ENCODE measurements at regions not wholly inside any gene's neighbourhood (a gene's known extent, or its start where the extent isn't known, plus 50 kb on each side); places are given as distances from the start of the nearest gene placed in this dataset.

- H3K4me3 ChIP-seq (ENCODE audit: extremely low read depth in 1 of 4, insufficient read depth in 2 of 4, low read depth in 3 of 4, low read length in 4 of 4) = no peak overlapping the region
- no peak for TF ChIP-seq JUND (IDR thresholded peaks at IDR 0.05; ENCODE audit: low read length)
- TF ChIP-seq ATF2 (IDR thresholded peaks at IDR 0.05; ENCODE audit: low read length) = no peak
- TF ChIP-seq HDAC2 (IDR thresholded peaks at IDR 0.05; ENCODE audit: borderline replicate concordance in 1 of 2, low read depth in 2 of 2, low read length in 2 of 2) = no peak
- no peak for TF ChIP-seq RBBP5 (IDR thresholded peaks at IDR 0.05; ENCODE audit: borderline replicate concordance, low read depth, low read length)
- no peak for TF ChIP-seq SP2 (IDR thresholded peaks at IDR 0.05; ENCODE audit: low read length)
- TF ChIP-seq POLR2AphosphoS5 (IDR thresholded peaks at IDR 0.05; ENCODE audit: low read depth, low read length) = no peak
- no peak for TF ChIP-seq SP1 (IDR thresholded peaks at IDR 0.05; ENCODE audit: low read depth, low read length)
- no peak for TF ChIP-seq ZNF274 (IDR thresholded peaks at IDR 0.05; ENCODE audit: borderline replicate concordance, extremely low read depth, low read length)
- TF ChIP-seq SIN3A (conservative IDR thresholded peaks at IDR 0.05 in 1 of 2, IDR thresholded peaks at IDR 0.05 in 1 of 2; ENCODE audit: low read depth in 1 of 2, low read length in 2 of 2) = no peak
- no peak for TF ChIP-seq MAX (IDR thresholded peaks at IDR 0.05)
- no peak for TF ChIP-seq RAD21 (IDR thresholded peaks at IDR 0.05 in 1 of 2, conservative IDR thresholded peaks at IDR 0.05 in 1 of 2; ENCODE audit: low read depth in 2 of 2, low read length in 2 of 2)
- no peak for TF ChIP-seq TEAD4 (IDR thresholded peaks at IDR 0.05; ENCODE audit: low read depth, low read length)
These were observed 329.2 kb upstream of the FIGN start for GRCh38 chr2:164065038-164065437.

More at GRCh38 chr2:164065038-164065437, 329.2 kb upstream of the FIGN start:
- WGBS, 2 experiments (ENCODE audit: extremely low coverage in 1 of 2, insufficient coverage in 1 of 2, insufficient read length in 1 of 2, insufficient replicate concordance in 2 of 2, low coverage in 1 of 2, low lambda C conversion rate in 2 of 2, missing lambda C conversion rate in 1 of 2) = 91% methylated on average over 2 of the region's 2 CpGs; no CpG with 5 or more reads in 1 of the 2 experiments
- no peak overlapping the region for H3K4me2 ChIP-seq (ENCODE audit: insufficient read depth in 1 of 2, low read depth in 2 of 2, low read length in 2 of 2)
- H2BK5ac ChIP-seq (ENCODE audit: low read depth, low read length) = no peak overlapping the region
- no peaks in the 10 kb centered on the region for H4K20me1 ChIP-seq (replicated peaks in 1 of 2; ENCODE audit: control insufficient read depth in 1 of 2, insufficient read depth in 2 of 2, low read length in 2 of 2)
- H3K4ac ChIP-seq (replicated peaks; ENCODE audit: insufficient read length, low read depth, low read length) = no peak overlapping the region
- H3K23ac ChIP-seq (ENCODE audit: insufficient read length) = no peak overlapping the region
- POLR2A ChIA-PET (ENCODE audit: partially characterized antibody) = no interaction called here
- no peaks in the 10 kb centered on the region for H3K79me2 ChIP-seq (ENCODE audit: control insufficient read depth in 1 of 2, insufficient read depth in 2 of 2, low read length in 2 of 2)
- H2BK120ac ChIP-seq (replicated peaks; ENCODE audit: low read depth, low read length) = no peak overlapping the region
- H2AFZ ChIP-seq (ENCODE audit: low read length) = no peak overlapping the region
- H2BK15ac ChIP-seq (ENCODE audit: low read length) = no peak overlapping the region
- no peak overlapping the region for H4K5ac ChIP-seq (ENCODE audit: insufficient read length, low read depth, low read length)
- H3K27ac ChIP-seq (ENCODE audit: low read depth, low read length) = no peak overlapping the region
- peaks cover 0 to 1% (median 0%) of the 10 kb centered on the region in 4 experiments; a peak in 1 of 7 replicates for H3K27me3 ChIP-seq (replicated peaks in 1 of 4; ENCODE audit: control insufficient read depth in 3 of 4, extremely low read depth in 1 of 4, insufficient read depth in 3 of 4, low read length in 3 of 4)
- H3K9ac ChIP-seq (replicated peaks in 1 of 4; ENCODE audit: extremely low read depth in 1 of 4, low read depth in 3 of 4, low read length in 3 of 4) = no peak overlapping the region
- CTCF ChIA-PET (ENCODE audit: partially characterized antibody) = interaction anchor here (0.7 kb wide), 1 partner anchor 894 kb away, joined by 3 read pairs; no protein-coding TSS in a partner anchor
- H4K91ac ChIP-seq (replicated peaks; ENCODE audit: insufficient read length, low read length) = no peak overlapping the region
- no peak overlapping the region for H3K18ac ChIP-seq (ENCODE audit: extremely low read depth, low read length)
- peaks cover 0 to 3% (median 0%) of the 10 kb centered on the region in 4 experiments; a peak in 1 of 7 replicates for H3K4me1 ChIP-seq (replicated peaks in 1 of 4; ENCODE audit: control insufficient read depth in 3 of 4, insufficient read depth in 4 of 4, low read length in 3 of 4)
- no peak for FAIRE-seq
- H2AK5ac ChIP-seq (ENCODE audit: low read depth, low read length) = no peak overlapping the region
- no peak overlapping the region for H2BK20ac ChIP-seq (ENCODE audit: low read length)
- H3K36me3 ChIP-seq (ENCODE audit: control insufficient read depth in 2 of 4, insufficient read depth in 4 of 4, low read length in 3 of 4) = no peaks in the 10 kb centered on the region
- H3K23me2 ChIP-seq (ENCODE audit: low read depth, low read length) = no peaks in the 10 kb centered on the region
- H3K79me1 ChIP-seq (ENCODE audit: low read depth, low read length) = no peaks in the 10 kb centered on the region
- H3K56ac ChIP-seq (replicated peaks; ENCODE audit: insufficient read length, low read depth, low read length) = no peak overlapping the region
- DNase-seq (ENCODE audit: low read depth in 1 of 2, low spot score in 2 of 2) = no peak
- H4K8ac ChIP-seq (ENCODE audit: extremely low read depth, insufficient read depth, low read length) = no peak overlapping the region
- H2BK12ac ChIP-seq (ENCODE audit: low read depth, low read length) = no peak overlapping the region
- no peaks in the 10 kb centered on the region for H3K9me3 ChIP-seq (ENCODE audit: insufficient read depth in 2 of 2, low read depth in 1 of 2, low read length in 1 of 2)
- H3K14ac ChIP-seq (ENCODE audit: insufficient read length) = no peak overlapping the region

Data from H1 (cell line).